Trophoblast cell (in vitro differentiated cells and primary cell): ENCODE measurements at regions not wholly inside any gene's neighbourhood (a gene's known extent, or its start where the extent isn't known, plus 50 kb on each side); places are given as distances from the start of the nearest gene placed in this dataset.
A peak's percentile ranks its signal among the peaks of the same experiment; 100 is the strongest.

Experiments used
- DNase-seq, 2 donors: peaks; one replicate each; pipeline ENCODE4 v3.0.0-alpha.2; 2016
- H2AFZ ChIP-seq: 2 replicates; pipeline ENCODE4 v1.6.1; 2013; ENCODE audit warnings: low read length, moderate library complexity, mild to moderate bottlenecking; ENCODE audit not compliant: insufficient read depth, poor library complexity
- H2AK5ac ChIP-seq: 2 replicates; pipeline ENCODE4 v1.6.1; 2013; ENCODE audit warnings: mild to moderate bottlenecking, low read length
- H2BK120ac ChIP-seq: 2 replicates; pipeline ENCODE4 v1.6.1; 2013; ENCODE audit warnings: low read length, mild to moderate bottlenecking, moderate library complexity; ENCODE audit not compliant: insufficient read depth, poor library complexity
- H2BK12ac ChIP-seq: 2 replicates; pipeline ENCODE4 v1.6.1; 2013; ENCODE audit warnings: mild to moderate bottlenecking, low read length, moderate library complexity
- H2BK5ac ChIP-seq: 2 replicates; pipeline ENCODE4 v1.6.1; 2013; ENCODE audit warnings: low read length, low read depth, moderate library complexity, mild to moderate bottlenecking; ENCODE audit not compliant: poor library complexity
- H3K14ac ChIP-seq: 2 replicates; pipeline ENCODE4 v1.6.1; 2013; ENCODE audit warnings: mild to moderate bottlenecking, low read length
- H3K18ac ChIP-seq: 2 replicates; pipeline ENCODE4 v1.6.1; 2013; ENCODE audit warnings: mild to moderate bottlenecking, low read length
- H3K23ac ChIP-seq: 2 replicates; pipeline ENCODE4 v1.6.1; 2013; ENCODE audit warnings: low read length
- H3K27ac ChIP-seq: 2 replicates; pipeline ENCODE4 v1.5.1; 2013; ENCODE audit warnings: low read depth, mild to moderate bottlenecking, inconsistent platforms, low read length, moderate library complexity
- H3K27me3 ChIP-seq: 2 replicates; pipeline ENCODE4 v1.6.1; 2013; ENCODE audit warnings: inconsistent platforms, mild to moderate bottlenecking, low read length, moderate library complexity; ENCODE audit not compliant: insufficient read depth
- H3K36me3 ChIP-seq, 2 experiments: 1 replicate in 1 of 2; 2 replicates in 1 of 2; pipeline ENCODE4 v1.6.1; 2013; ENCODE audit warnings: low read length in 2 of 2, mild to moderate bottlenecking in 2 of 2, moderate library complexity in 1 of 2; ENCODE audit not compliant: insufficient read depth in 2 of 2, control insufficient read depth in 1 of 2
- H3K4ac ChIP-seq: 2 replicates; pipeline ENCODE4 v1.6.1; 2013; ENCODE audit warnings: low read depth, mild to moderate bottlenecking, low read length, moderate library complexity
- H3K4me1 ChIP-seq, 2 experiments: 1 replicate in 1 of 2; 2 replicates in 1 of 2; pipeline ENCODE4 v1.6.1; 2013; ENCODE audit warnings: low read length in 2 of 2, mild to moderate bottlenecking in 2 of 2, moderate library complexity in 1 of 2; ENCODE audit not compliant: insufficient read depth in 2 of 2, control insufficient read depth in 1 of 2
- H3K4me2 ChIP-seq: 2 replicates; pipeline ENCODE4 v1.6.1; 2013; ENCODE audit warnings: inconsistent platforms, mild to moderate bottlenecking, low read length, moderate library complexity
- H3K4me3 ChIP-seq: 2 replicates; pipeline ENCODE4 v1.5.1; 2013; ENCODE audit warnings: mild to moderate bottlenecking, low read depth, low read length, inconsistent platforms
- H3K79me1 ChIP-seq: one replicate; pipeline ENCODE4 v1.6.1; 2013; ENCODE audit warnings: low read length
- H3K79me2 ChIP-seq: 2 replicates; pipeline ENCODE4 v1.6.1; 2013; ENCODE audit warnings: low read length, mild to moderate bottlenecking; ENCODE audit not compliant: control insufficient read depth, insufficient read depth, poor library complexity
- H3K9ac ChIP-seq: 2 replicates; pipeline ENCODE4 v1.6.1; 2013; ENCODE audit warnings: mild to moderate bottlenecking, low read length
- H3K9me3 ChIP-seq: 2 replicates; pipeline ENCODE4 v1.6.1; 2013; ENCODE audit warnings: low read depth, mild to moderate bottlenecking, control low read depth, inconsistent platforms, low read length; ENCODE audit not compliant: insufficient read depth
- H4K12ac ChIP-seq: 2 replicates; pipeline ENCODE4 v1.6.1; 2013; ENCODE audit warnings: low read depth, mild to moderate bottlenecking, low read length, moderate library complexity
- H4K8ac ChIP-seq: 2 replicates; pipeline ENCODE4 v1.6.1; 2013; ENCODE audit warnings: low read depth, mild to moderate bottlenecking, low read length, moderate library complexity
- H4K91ac ChIP-seq: one replicate; pipeline ENCODE4 v1.6.1; 2013; ENCODE audit warnings: low read depth, mild to moderate bottlenecking, low read length, moderate library complexity
- WGBS: extraction: QIAGEN DNeasy Blood & Tissue Kit; methylation state at CpG from one replicate; pipeline ENCODE4 v1.1.7; 2013; ENCODE audit warnings: missing lambda C conversion rate; ENCODE audit not compliant: insufficient read length, insufficient coverage; ENCODE audit errors: extremely low coverage; 5-methylcytosine and 5-hydroxymethylcytosine counted together

GRCh38 chr2:133927894-133928293 is 326.0 kb upstream of the MGAT5 start:
- Histone ChIP-seq H3K23ac (no peak overlapping the region), H2BK120ac (no peak overlapping the region), H3K4me1 (no peaks in the 10 kb centered on the region), H3K79me2 (no peaks in the 10 kb centered on the region), H2BK5ac (no peak overlapping the region), H3K27me3 (no peaks in the 10 kb centered on the region), H4K8ac (no peak overlapping the region), H4K12ac (no peak overlapping the region), H2AFZ (no peak overlapping the region), H3K79me1 (no peaks in the 10 kb centered on the region), H3K18ac (no peak overlapping the region), H4K91ac (no peak overlapping the region), H3K14ac (no peak overlapping the region), H3K9ac (no peak overlapping the region), H3K27ac (no peak overlapping the region), H3K9me3 (no peaks in the 10 kb centered on the region), H3K4me2 (no peak overlapping the region), H3K4ac (no peak overlapping the region), H3K36me3 (no peaks in the 10 kb centered on the region), H2AK5ac (no peak overlapping the region), H2BK12ac (no peak overlapping the region), H3K4me3 (no peak overlapping the region)
- no CpG with 5 or more reads among the region's 2 CpGs for WGBS
- DNase-seq: no peak

- H2BK5ac ChIP-seq: no peak overlapping the region
- H3K9me3 ChIP-seq: no peaks in the 10 kb centered on the region
- no peak overlapping the region for H3K4ac ChIP-seq
- H3K18ac ChIP-seq: no peak overlapping the region
- no peak overlapping the region for H3K23ac ChIP-seq
- H3K79me1 ChIP-seq: no peaks in the 10 kb centered on the region
- H3K9ac ChIP-seq: no peak overlapping the region
- H3K36me3 ChIP-seq: no peaks in the 10 kb centered on the region
- H4K8ac ChIP-seq: no peak overlapping the region
- H3K4me2 ChIP-seq: no peak overlapping the region
- no peak for DNase-seq
- WGBS: no CpG with 5 or more reads among the region's 8 CpGs
- H3K4me3 ChIP-seq: no peak overlapping the region
- no peak overlapping the region for H2AK5ac ChIP-seq
- no peak overlapping the region for H4K12ac ChIP-seq
- no peak overlapping the region for H4K91ac ChIP-seq
- no peaks in the 10 kb centered on the region for H3K79me2 ChIP-seq
- no peaks in the 10 kb centered on the region for H3K27me3 ChIP-seq
- no peak overlapping the region for H2BK12ac ChIP-seq
- H3K4me1 ChIP-seq: no peaks in the 10 kb centered on the region
- no peak overlapping the region for H3K14ac ChIP-seq
- H2BK120ac ChIP-seq: no peak overlapping the region
- H2AFZ ChIP-seq: no peak overlapping the region
- no peak overlapping the region for H3K27ac ChIP-seq
These were observed 317.8 kb upstream of the MGAT5 start for GRCh38 chr2:133936096-133936495.

- Histone ChIP-seq H3K4ac (no peak overlapping the region), H4K91ac (no peak overlapping the region), H3K27ac (no peak overlapping the region), H3K27me3 (no peaks in the 10 kb centered on the region), H2BK5ac (no peak overlapping the region), H3K36me3 (no peaks in the 10 kb centered on the region), H3K4me1 (no peaks in the 10 kb centered on the region), H4K8ac (no peak overlapping the region), H3K79me2 (no peaks in the 10 kb centered on the region), H3K23ac (no peak overlapping the region), H3K14ac (no peak overlapping the region), H3K18ac (no peak overlapping the region), H2BK120ac (no peak overlapping the region), H4K12ac (no peak overlapping the region), H3K9ac (no peak overlapping the region), H2BK12ac (no peak overlapping the region), H3K4me2 (no peak overlapping the region), H3K4me3 (no peak overlapping the region), H3K79me1 (no peaks in the 10 kb centered on the region), H2AFZ (no peak overlapping the region), H3K9me3 (no peaks in the 10 kb centered on the region), H2AK5ac (no peak overlapping the region)
- WGBS: no CpG with 5 or more reads among the region's 4 CpGs
- peak in 1 of 2 donors; percentile 51 for DNase-seq
These were observed 317.3 kb upstream of the MGAT5 start for GRCh38 chr2:133936601-133937000.

- no peak overlapping the region for H2BK5ac ChIP-seq
- no peak overlapping the region for H4K91ac ChIP-seq
- H3K9me3 ChIP-seq: no peaks in the 10 kb centered on the region
- no peak overlapping the region for H3K4ac ChIP-seq
- H3K79me2 ChIP-seq: no peaks in the 10 kb centered on the region
- no peak overlapping the region for H3K23ac ChIP-seq
- H4K12ac ChIP-seq: no peak overlapping the region
- H3K14ac ChIP-seq: no peak overlapping the region
- H3K36me3 ChIP-seq: no peaks in the 10 kb centered on the region
- no peak overlapping the region for H3K4me2 ChIP-seq
- no peak overlapping the region for H3K9ac ChIP-seq
- H4K8ac ChIP-seq: no peak overlapping the region
- no peak overlapping the region for H2AFZ ChIP-seq
- no peak overlapping the region for H3K4me3 ChIP-seq
- no peak overlapping the region for H3K27ac ChIP-seq
- no peaks in the 10 kb centered on the region for H3K79me1 ChIP-seq
- no peaks in the 10 kb centered on the region for H3K27me3 ChIP-seq
- no peak overlapping the region for H2BK120ac ChIP-seq
- H2BK12ac ChIP-seq: no peak overlapping the region
- no peak overlapping the region for H3K18ac ChIP-seq
- H2AK5ac ChIP-seq: no peak overlapping the region
- no CpG with 5 or more reads among the region's 7 CpGs for WGBS
- DNase-seq: peak; percentile 45 to 81
- no peaks in the 10 kb centered on the region for H3K4me1 ChIP-seq
These were observed 316.2 kb upstream of the MGAT5 start for GRCh38 chr2:133937669-133938068.
